ENCODE measurements at regions not wholly inside any gene's neighbourhood (a gene's known extent, or its start where the extent isn't known, plus 50 kb on each side); places are given as distances from the start of the nearest gene placed in this dataset.
"Not testable (repeated sequence)": the region's sequence is repeated elsewhere in the genome, so short reads cannot be mapped to it uniquely, and the experiment has no call there.

- DNase-seq (ENCODE audit: low spot score): not testable (repeated sequence)
Measured at GRCh38 chr5:121485999-121486398, 365.7 kb upstream of the FTMT start.

- DNase-seq (ENCODE audit: low spot score): no peak
Measured at GRCh38 chr5:121489972-121490371, 361.7 kb upstream of the FTMT start.

GRCh38 chr5:121497176-121497575, 354.5 kb upstream of the FTMT start:
- peak; percentile 2 for DNase-seq (ENCODE audit: low spot score)

DNA sequence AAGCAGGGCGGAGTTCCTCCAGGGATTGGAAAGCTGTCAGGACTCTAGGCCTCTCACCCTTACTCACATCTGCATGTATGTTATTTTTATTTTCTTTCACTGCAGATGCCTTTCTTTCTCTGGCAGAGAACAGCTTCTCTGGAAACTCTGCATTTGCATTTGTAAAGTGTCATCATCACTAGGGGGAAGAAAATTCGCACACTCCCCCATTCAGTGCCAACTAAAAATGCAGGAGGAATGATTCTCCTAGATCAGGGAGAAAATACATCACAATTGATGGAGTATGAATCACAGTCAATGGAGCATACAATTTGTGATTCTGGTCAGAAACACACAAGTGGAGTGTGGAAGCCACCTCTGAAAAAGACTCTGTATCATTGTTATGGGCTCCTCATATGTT, 351.4 kb upstream of the FTMT start:
- no peak for DNase-seq (ENCODE audit: low spot score)

DNA sequence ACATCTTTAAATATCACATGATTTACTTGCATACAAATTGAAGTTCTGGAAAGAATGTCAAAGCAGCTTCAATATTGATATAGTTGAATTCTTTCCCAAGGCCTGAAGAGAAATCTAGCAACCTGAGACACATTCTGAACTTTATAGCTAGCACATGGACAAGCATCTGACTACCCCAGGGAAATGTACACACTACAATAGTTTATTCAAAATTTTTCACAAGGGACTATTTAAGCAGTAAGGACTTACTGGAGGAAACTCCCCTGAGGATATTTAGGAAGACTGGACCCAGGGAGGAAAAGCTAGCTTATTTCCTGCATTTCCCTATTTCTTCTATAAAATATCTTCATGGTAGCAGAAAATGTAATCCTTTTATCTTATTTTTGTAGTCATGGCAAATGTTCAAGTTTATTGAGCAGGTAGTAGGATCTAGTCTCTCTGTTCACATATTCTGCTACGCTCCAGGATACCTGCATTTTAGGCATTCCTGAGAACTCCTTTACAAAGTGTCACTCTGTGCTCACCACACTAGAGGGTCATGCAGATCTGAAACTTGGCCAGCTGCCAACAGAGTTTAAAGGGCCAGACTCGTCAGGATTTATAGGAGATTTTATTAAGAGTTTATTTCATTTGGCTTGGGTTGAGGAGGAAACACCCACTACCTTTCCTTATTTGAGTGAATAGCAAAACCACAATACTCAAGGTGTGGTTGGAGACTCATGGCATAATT, 348.4 kb upstream of the FTMT start:
- DNase-seq (ENCODE audit: low spot score): no peak

DNA sequence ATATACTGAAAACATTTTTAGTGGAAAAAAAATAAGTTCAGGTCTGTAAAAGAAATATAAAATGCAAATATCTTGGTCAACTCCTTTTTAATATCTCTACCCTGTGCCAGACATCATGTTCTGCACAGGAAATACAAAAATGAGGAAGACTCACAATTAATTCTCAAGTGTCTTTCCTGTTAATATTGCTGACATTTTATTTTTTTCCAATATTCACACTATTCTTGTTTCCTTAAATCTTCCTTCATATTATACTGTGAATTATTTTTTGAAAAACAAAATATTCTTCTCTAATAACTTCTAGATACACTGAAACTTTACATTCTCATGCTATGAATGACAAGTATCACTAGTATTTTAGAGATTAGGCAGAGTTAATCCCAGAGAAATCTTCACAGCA, 334.7 kb upstream of the FTMT start:
- no peak for DNase-seq (ENCODE audit: low spot score)

GRCh38 chr5:121525706-121526105, 326.0 kb upstream of the FTMT start:
- DNase-seq (ENCODE audit: low spot score): no peak

GRCh38 chr5:121526908-121527307, 324.8 kb upstream of the FTMT start:
- no peak for DNase-seq (ENCODE audit: low spot score)

- DNase-seq (ENCODE audit: low spot score): no peak
Measured at GRCh38 chr5:121533814-121534213, 317.9 kb upstream of the FTMT start.

DNA sequence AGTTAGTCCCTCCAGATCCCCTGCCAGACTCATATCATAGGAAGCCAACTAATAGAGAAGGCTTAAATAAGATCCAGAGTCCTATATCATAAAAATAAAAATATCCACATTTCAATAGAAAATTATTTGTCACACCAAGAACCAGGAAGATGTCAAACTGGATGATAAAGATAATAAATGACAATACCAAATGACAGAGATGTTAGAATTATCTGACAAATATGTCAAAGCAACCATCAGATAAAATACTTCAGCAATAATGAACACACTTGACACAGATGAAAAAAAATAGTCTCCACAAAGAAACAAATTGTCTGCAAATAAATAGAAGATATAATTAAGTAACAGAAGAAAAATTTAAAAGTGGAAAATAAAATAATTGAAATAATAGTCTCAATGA, 300.7 kb upstream of the FTMT start:
- DNase-seq (ENCODE audit: low spot score): no peak

DNA sequence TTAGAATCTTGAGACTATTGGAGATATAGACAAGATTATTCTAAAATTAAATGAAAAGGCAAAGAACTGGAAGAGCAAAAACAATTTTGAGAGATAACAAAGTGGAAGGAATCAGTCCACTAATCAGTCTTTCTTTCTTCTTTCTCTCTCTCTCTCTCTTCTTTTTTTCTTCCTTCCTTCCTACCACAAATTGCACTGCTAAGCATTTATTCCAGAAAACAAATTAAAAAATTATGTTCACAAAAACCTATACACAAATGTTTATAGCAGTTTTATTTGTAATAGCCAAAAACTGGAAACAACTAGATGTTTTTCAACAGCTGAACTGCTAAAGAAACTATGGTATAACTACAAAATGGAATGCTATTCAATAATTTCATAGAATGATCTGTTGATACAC, 291.9 kb upstream of the FTMT start:
- no peak for DNase-seq (ENCODE audit: low spot score)

DNA sequence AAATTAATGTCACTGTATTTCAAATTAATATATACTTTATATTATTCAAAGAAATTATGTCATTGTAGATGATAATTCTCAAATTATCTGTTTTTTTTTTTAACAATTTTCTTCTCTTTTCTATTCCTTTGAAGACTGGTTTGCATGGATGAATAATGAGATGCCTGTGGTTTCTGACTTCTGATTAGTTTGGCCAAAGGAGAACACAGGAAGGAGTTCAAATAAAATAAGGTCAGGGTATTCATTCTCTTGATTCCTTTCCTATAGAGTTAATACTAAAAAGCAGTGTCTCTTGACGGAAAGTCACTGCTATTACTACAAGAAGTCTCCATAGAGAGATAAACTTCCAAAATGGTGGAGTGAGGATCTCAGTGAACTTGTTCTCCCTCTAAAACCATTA, 279.6 kb upstream of the FTMT start:
- no peak for DNase-seq (ENCODE audit: low spot score)

- DNase-seq (ENCODE audit: low spot score): no peak
Measured at GRCh38 chr5:121573721-121574382, 277.8 kb upstream of the FTMT start.

- no peak for DNase-seq (ENCODE audit: low spot score)
Measured at GRCh38 chr5:121581588-121581987, 270.1 kb upstream of the FTMT start.

GRCh38 chr5:121596882-121597281, 254.8 kb upstream of the FTMT start:
- DNase-seq (ENCODE audit: low spot score): no peak

DNA sequence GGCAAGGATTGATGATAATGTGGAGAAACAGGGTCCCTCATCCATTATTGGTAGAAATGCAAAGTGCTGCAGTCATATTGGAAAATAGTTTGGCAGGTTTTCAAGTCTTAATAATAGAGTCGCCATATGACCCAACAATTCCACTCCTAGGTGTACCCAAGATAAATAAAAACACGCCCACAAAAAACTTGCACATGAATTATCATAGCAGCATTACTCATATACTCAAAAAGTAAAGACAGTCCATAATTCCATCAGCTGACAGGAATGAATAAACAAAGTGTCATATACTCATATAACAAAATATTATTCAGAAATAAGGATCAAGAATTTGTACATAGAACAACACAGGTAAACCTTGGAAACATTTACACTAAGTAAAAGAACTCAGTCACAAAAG, 242.9 kb upstream of the FTMT start:
- DNase-seq (ENCODE audit: low spot score): no peak

DNA sequence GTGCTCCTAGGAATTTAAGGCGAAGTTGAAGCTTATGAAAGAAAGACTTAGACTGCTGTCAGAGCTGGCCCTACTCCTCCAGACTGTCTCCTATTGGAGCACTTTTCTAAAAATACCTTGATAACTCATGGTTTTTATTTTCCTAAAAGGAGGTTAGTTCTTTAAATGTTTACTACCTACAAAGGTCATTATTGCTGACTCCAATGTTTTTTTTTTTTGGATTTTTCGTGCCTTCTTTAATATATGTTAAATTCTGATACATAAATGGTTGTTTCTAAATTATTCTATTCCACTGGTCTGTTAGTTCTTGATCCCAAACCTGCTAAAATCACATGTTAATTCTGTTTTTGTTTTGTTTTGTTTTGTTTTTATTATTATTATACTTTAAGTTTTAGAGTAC, 227.6 kb upstream of the FTMT start:
- no peak for DNase-seq (ENCODE audit: low spot score)

DNA sequence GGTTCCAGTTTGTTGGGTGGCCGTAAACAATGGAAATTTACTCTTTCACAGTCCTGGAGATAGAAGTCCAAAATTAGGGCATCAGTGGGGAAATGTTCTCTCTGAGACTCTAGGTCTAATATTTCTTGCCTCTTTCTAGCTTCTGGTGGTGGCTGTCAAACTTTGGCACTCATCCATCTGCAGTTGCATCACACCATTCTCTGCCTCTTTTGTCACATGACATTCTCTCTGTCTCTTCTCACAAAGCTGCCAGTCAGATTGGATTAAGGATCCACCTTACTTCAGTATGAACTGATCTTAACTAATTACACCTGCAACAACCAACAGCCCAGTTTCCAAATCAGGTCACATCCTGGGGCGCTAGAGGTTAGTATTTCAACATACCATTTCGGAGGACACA, 222.9 kb upstream of the FTMT start:
- no peak for DNase-seq (ENCODE audit: low spot score)

DNA sequence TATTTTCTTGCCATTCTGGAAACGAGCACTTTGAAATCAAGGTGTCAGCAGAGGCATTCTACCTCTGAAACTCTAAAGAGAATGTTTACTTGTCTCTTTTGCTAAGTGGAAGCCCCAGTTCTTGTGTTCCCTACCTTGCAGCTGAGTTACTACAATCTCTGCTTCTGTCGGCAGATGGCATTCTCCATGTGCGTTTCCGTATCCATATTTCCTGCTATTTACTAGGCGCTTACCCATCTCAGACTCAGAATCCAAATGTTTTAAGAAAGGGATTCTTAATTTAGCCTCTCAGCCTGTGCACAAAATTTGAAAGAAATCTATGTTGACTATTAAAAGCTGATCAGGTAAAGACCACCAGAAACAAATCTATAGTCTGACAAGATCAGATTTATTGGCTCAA, 221.3 kb upstream of the FTMT start:
- DNase-seq (ENCODE audit: low spot score): peak; percentile 2

DNA sequence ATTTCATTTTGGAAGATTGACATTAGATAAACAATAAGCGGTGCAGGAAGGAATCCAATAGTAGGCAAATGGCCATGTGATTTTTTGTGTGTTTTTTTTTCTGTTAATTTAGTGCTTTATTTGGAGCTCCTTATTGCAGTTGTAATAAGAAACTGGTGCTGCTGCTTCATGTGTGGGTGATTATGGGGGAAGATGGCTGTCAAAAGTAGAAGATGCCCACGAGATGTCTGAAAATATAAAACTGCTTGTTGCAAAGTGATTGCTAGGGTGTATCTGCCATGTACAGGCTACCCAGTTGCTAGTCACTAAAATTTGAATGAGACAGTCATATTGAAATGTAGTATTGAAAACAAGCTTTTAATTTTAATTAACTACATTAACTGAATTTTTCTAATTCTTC, 216.7 kb upstream of the FTMT start:
- no peak for DNase-seq (ENCODE audit: low spot score)

DNA sequence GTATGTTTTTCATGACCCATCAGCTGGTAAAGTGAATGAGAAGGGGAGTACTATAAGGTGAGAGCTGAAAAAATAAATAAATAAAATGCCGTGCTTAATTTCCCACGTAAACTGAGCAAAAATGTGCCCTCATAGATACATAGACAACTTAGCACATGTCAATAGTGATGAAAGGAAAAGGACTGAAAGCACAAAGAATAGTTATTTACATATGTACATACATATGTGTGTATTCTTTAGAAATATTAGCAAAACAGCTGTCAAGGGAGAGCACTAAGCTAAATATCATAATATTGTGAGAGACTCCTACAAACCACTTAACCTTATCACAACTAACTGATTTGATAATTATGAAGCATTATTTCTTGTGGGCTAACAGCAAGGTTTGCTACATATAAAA, 213.6 kb upstream of the FTMT start:
- no peak for DNase-seq (ENCODE audit: low spot score)

DNA sequence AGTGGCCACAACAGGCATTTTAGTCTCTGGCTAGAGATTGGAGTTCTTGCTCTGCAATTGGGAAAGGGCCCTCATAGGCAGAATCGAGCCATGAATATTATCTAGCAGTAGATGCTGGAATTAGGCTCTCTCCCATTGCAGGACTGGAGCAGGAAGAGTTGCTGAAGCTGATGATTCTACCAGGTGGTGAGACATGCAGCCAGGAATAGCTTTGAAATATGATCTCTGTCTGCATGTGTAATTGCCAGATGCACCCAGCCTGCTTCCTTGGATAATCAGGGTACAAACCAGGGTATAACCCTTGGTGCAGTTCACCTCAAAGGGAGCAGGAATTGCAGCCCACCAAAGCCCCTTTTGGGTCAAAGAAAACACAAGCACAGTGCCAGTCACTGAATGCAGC, 211.4 kb upstream of the FTMT start:
- DNase-seq (ENCODE audit: low spot score): no peak

GRCh38 chr5:121658221-121658620, 193.5 kb upstream of the FTMT start:
- no peak for DNase-seq (ENCODE audit: low spot score)

GRCh38 chr5:121660142-121660541, 191.5 kb upstream of the FTMT start:
- DNase-seq (ENCODE audit: low spot score): no peak

All from AG08395 (cell line).